ENCODE measurements at regions not wholly inside any gene's neighbourhood (a gene's known extent, or its start where the extent isn't known, plus 50 kb on each side); places are given as distances from the start of the nearest gene placed in this dataset.

GRCh38 chr1:79457562-79458224 lies 451.2 kb upstream of the ADGRL4 start:
- Histone ChIP-seq H3K36me3 (ENCODE audit: control insufficient read depth in 2 of 2, insufficient read depth in 2 of 2, low read length in 1 of 2) (no peaks in the 10 kb centered on the region), H3K27ac (ENCODE audit: low read depth in 2 of 2, low read length in 1 of 2) (no peak overlapping the region), H3K4me3 (ENCODE audit: low read depth in 1 of 2, low read length in 2 of 2) (no peak overlapping the region), H3K27me3 (ENCODE audit: control insufficient read depth in 1 of 2, insufficient read depth in 2 of 2, low read length in 2 of 2) (no peaks in the 10 kb centered on the region), H3K4me1 (ENCODE audit: control insufficient read depth in 2 of 2, insufficient read depth in 2 of 2, low read length in 1 of 2) (no peaks in the 10 kb centered on the region), H3K9me3 (ENCODE audit: control insufficient read depth in 2 of 2, insufficient read depth in 1 of 2, low read depth in 1 of 2, low read length in 1 of 2) (peaks cover 2 to 3% of the 10 kb centered on the region in 2 donors)
- 64 to 70% methylated on average over 5 of the region's 5 CpGs for WGBS, 2 donors

- no peaks in the 10 kb centered on the region for H3K36me3 ChIP-seq (ENCODE audit: control insufficient read depth in 2 of 2, insufficient read depth in 2 of 2, low read length in 1 of 2)
- WGBS, 2 donors, result 76 to 79% methylated on average over 2 of the region's 2 CpGs
- no peaks in the 10 kb centered on the region for H3K4me1 ChIP-seq (ENCODE audit: control insufficient read depth in 2 of 2, insufficient read depth in 2 of 2, low read length in 1 of 2)
- H3K27me3 ChIP-seq (ENCODE audit: control insufficient read depth in 1 of 2, insufficient read depth in 2 of 2, low read length in 2 of 2), result no peaks in the 10 kb centered on the region
- no peak overlapping the region for H3K4me3 ChIP-seq (ENCODE audit: low read depth in 1 of 2, low read length in 2 of 2)
- no peak overlapping the region for H3K27ac ChIP-seq (ENCODE audit: low read depth in 2 of 2, low read length in 1 of 2)
- H3K9me3 ChIP-seq (ENCODE audit: control insufficient read depth in 2 of 2, insufficient read depth in 1 of 2, low read depth in 1 of 2, low read length in 1 of 2), result no peaks in the 10 kb centered on the region
These were observed 441.9 kb upstream of the ADGRL4 start for GRCh38 chr1:79448426-79448825.

DNA sequence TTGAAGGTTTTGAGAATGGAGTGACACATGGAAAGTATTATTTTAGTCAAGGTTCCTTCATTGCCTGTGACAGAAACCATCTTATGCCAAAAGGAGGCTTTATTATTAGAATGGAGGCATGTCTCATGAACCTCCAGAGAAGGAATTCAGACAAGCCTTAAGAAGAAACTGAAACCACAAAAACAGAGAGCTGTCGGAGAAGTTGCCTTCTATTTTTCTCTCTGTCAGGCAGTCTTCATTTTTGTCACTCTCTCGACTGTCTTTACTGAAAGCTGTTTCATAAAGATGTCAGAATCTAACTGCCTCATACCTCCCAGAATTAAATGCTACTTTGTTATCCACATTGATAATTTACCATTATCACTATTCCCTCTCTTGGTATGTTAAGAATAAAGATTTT lies 434.7 kb upstream of the ADGRL4 start:
- no peak overlapping the region for H3K27ac ChIP-seq (ENCODE audit: low read depth in 2 of 2, low read length in 1 of 2)
- H3K4me3 ChIP-seq (ENCODE audit: low read depth in 1 of 2, low read length in 2 of 2), result no peak overlapping the region
- H3K9me3 ChIP-seq (ENCODE audit: control insufficient read depth in 2 of 2, insufficient read depth in 1 of 2, low read depth in 1 of 2, low read length in 1 of 2), result peaks cover 0 to 2% of the 10 kb centered on the region in 2 donors
- H3K4me1 ChIP-seq (ENCODE audit: control insufficient read depth in 2 of 2, insufficient read depth in 2 of 2, low read length in 1 of 2), result no peaks in the 10 kb centered on the region
- WGBS, 2 donors, result 73 to 79% methylated on average over 2 of the region's 2 CpGs
- H3K36me3 ChIP-seq (ENCODE audit: control insufficient read depth in 2 of 2, insufficient read depth in 2 of 2, low read length in 1 of 2), result no peaks in the 10 kb centered on the region
- no peaks in the 10 kb centered on the region for H3K27me3 ChIP-seq (ENCODE audit: control insufficient read depth in 1 of 2, insufficient read depth in 2 of 2, low read length in 2 of 2)

DNA sequence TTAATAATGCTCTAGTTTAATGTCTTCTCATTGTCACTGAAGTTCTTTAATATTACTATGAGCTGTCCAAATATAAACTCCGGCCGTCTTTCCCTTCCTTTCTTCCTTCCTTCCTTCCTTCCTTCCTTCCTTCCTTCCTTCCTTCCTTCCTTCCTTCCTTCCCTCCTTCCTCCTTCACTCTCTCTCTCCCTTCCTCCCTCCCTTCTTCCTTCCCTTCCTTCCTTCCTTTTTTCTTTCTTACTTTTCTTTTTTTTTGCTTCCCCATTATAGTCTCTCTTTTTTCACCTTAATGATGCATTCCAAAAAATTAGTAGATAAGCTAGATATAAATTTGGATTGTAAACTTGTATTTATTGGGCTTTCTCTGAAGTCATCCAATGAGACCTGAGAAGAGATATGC lies 431.0 kb upstream of the ADGRL4 start:
- Histone ChIP-seq H3K4me1 (ENCODE audit: control insufficient read depth in 2 of 2, insufficient read depth in 2 of 2, low read length in 1 of 2) (no peaks in the 10 kb centered on the region), H3K27me3 (ENCODE audit: control insufficient read depth in 1 of 2, insufficient read depth in 2 of 2, low read length in 2 of 2) (no peaks in the 10 kb centered on the region), H3K27ac (ENCODE audit: low read depth in 2 of 2, low read length in 1 of 2) (no peak overlapping the region), H3K4me3 (ENCODE audit: low read depth in 1 of 2, low read length in 2 of 2) (no peak overlapping the region), H3K9me3 (ENCODE audit: control insufficient read depth in 2 of 2, insufficient read depth in 1 of 2, low read depth in 1 of 2, low read length in 1 of 2) (no peaks in the 10 kb centered on the region), H3K36me3 (ENCODE audit: control insufficient read depth in 2 of 2, insufficient read depth in 2 of 2, low read length in 1 of 2) (no peaks in the 10 kb centered on the region)
- 69 to 77% methylated on average over 2 of the region's 2 CpGs for WGBS, 2 donors

DNA sequence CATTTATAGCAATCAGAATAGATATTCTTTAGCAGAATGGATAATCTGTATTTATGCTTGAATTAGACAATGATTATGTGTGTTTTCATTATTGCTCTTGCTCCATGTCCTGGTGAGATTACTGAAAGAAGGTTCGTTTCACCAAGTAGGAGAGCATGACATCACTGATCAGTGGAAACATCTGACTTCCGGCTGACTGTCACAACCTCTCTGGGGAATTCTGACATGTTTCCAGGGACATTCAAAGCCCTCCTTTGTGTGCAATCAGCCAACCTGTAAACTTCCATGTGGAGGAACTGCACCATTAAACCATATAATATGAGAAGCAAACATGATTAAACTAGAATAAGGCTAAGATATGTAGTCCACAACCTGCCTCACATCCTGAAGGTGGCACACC lies 424.8 kb upstream of the ADGRL4 start:
- no peak overlapping the region for H3K27ac ChIP-seq (ENCODE audit: low read depth in 2 of 2, low read length in 1 of 2)
- H3K9me3 ChIP-seq (ENCODE audit: control insufficient read depth in 2 of 2, insufficient read depth in 1 of 2, low read depth in 1 of 2, low read length in 1 of 2), result no peaks in the 10 kb centered on the region
- 52 to 54% methylated on average over 2 of the region's 2 CpGs for WGBS, 2 donors
- H3K27me3 ChIP-seq (ENCODE audit: control insufficient read depth in 1 of 2, insufficient read depth in 2 of 2, low read length in 2 of 2), result no peaks in the 10 kb centered on the region
- no peaks in the 10 kb centered on the region for H3K4me1 ChIP-seq (ENCODE audit: control insufficient read depth in 2 of 2, insufficient read depth in 2 of 2, low read length in 1 of 2)
- H3K4me3 ChIP-seq (ENCODE audit: low read depth in 1 of 2, low read length in 2 of 2), result no peak overlapping the region
- H3K36me3 ChIP-seq (ENCODE audit: control insufficient read depth in 2 of 2, insufficient read depth in 2 of 2, low read length in 1 of 2), result no peaks in the 10 kb centered on the region

GRCh38 chr1:79430437-79430836 lies 423.9 kb upstream of the ADGRL4 start:
- WGBS, 2 donors, result 74 to 81% methylated on average over 11 of the region's 11 CpGs
- H3K36me3 ChIP-seq (ENCODE audit: control insufficient read depth in 2 of 2, insufficient read depth in 2 of 2, low read length in 1 of 2), result no peaks in the 10 kb centered on the region
- H3K27me3 ChIP-seq (ENCODE audit: control insufficient read depth in 1 of 2, insufficient read depth in 2 of 2, low read length in 2 of 2), result no peaks in the 10 kb centered on the region
- no peaks in the 10 kb centered on the region for H3K4me1 ChIP-seq (ENCODE audit: control insufficient read depth in 2 of 2, insufficient read depth in 2 of 2, low read length in 1 of 2)
- no peaks in the 10 kb centered on the region for H3K9me3 ChIP-seq (ENCODE audit: control insufficient read depth in 2 of 2, insufficient read depth in 1 of 2, low read depth in 1 of 2, low read length in 1 of 2)
- no peak overlapping the region for H3K27ac ChIP-seq (ENCODE audit: low read depth in 2 of 2, low read length in 1 of 2)
- H3K4me3 ChIP-seq (ENCODE audit: low read depth in 1 of 2, low read length in 2 of 2), result no peak overlapping the region

GRCh38 chr1:79422726-79423125 lies 416.2 kb upstream of the ADGRL4 start:
- H3K4me3 ChIP-seq (ENCODE audit: low read depth in 1 of 2, low read length in 2 of 2), result no peak overlapping the region
- H3K36me3 ChIP-seq (ENCODE audit: control insufficient read depth in 2 of 2, insufficient read depth in 2 of 2, low read length in 1 of 2), result no peaks in the 10 kb centered on the region
- H3K27me3 ChIP-seq (ENCODE audit: control insufficient read depth in 1 of 2, insufficient read depth in 2 of 2, low read length in 2 of 2), result no peaks in the 10 kb centered on the region
- 71 to 77% methylated on average over 2 of the region's 2 CpGs for WGBS, 2 donors
- no peaks in the 10 kb centered on the region for H3K4me1 ChIP-seq (ENCODE audit: control insufficient read depth in 2 of 2, insufficient read depth in 2 of 2, low read length in 1 of 2)
- no peaks in the 10 kb centered on the region for H3K9me3 ChIP-seq (ENCODE audit: control insufficient read depth in 2 of 2, insufficient read depth in 1 of 2, low read depth in 1 of 2, low read length in 1 of 2)
- H3K27ac ChIP-seq (ENCODE audit: low read depth in 2 of 2, low read length in 1 of 2), result no peak overlapping the region

GRCh38 chr1:79398501-79398900 lies 392.0 kb upstream of the ADGRL4 start:
- Histone ChIP-seq H3K27ac (ENCODE audit: low read depth in 2 of 2, low read length in 1 of 2) (no peak overlapping the region), H3K4me3 (ENCODE audit: low read depth in 1 of 2, low read length in 2 of 2) (no peak overlapping the region), H3K4me1 (ENCODE audit: control insufficient read depth in 2 of 2, insufficient read depth in 2 of 2, low read length in 1 of 2) (no peaks in the 10 kb centered on the region), H3K36me3 (ENCODE audit: control insufficient read depth in 2 of 2, insufficient read depth in 2 of 2, low read length in 1 of 2) (no peaks in the 10 kb centered on the region), H3K9me3 (ENCODE audit: control insufficient read depth in 2 of 2, insufficient read depth in 1 of 2, low read depth in 1 of 2, low read length in 1 of 2) (no peaks in the 10 kb centered on the region), H3K27me3 (ENCODE audit: control insufficient read depth in 1 of 2, insufficient read depth in 2 of 2, low read length in 2 of 2) (no peaks in the 10 kb centered on the region)
- 81 to 88% methylated on average over 2 of the region's 2 CpGs for WGBS, 2 donors

DNA sequence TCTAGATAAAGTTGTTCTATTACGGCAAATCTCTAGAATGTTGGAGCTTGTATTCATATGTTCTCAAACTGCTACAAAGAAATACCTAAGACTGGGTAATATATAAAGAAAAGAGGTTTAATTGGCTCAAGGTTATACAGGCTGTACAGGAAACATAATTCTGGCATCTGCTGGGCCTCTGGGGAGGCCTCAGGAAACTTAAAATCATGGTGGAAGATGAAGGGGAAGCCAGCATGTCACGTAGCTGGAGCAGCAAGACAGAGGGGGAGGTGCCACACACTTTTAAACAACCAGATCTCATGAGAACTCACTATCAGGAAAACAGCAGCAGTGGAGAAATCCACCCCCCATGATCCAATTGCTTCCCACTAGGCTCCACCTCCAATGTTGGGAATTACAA lies 390.4 kb upstream of the ADGRL4 start:
- Histone ChIP-seq H3K27me3 (ENCODE audit: control insufficient read depth in 1 of 2, insufficient read depth in 2 of 2, low read length in 2 of 2) (no peaks in the 10 kb centered on the region), H3K4me1 (ENCODE audit: control insufficient read depth in 2 of 2, insufficient read depth in 2 of 2, low read length in 1 of 2) (no peaks in the 10 kb centered on the region), H3K9me3 (ENCODE audit: control insufficient read depth in 2 of 2, insufficient read depth in 1 of 2, low read depth in 1 of 2, low read length in 1 of 2) (no peaks in the 10 kb centered on the region), H3K27ac (ENCODE audit: low read depth in 2 of 2, low read length in 1 of 2) (no peak overlapping the region), H3K36me3 (ENCODE audit: control insufficient read depth in 2 of 2, insufficient read depth in 2 of 2, low read length in 1 of 2) (no peaks in the 10 kb centered on the region), H3K4me3 (ENCODE audit: low read depth in 1 of 2, low read length in 2 of 2) (no peak overlapping the region)
- WGBS, 2 donors, result 76 to 83% methylated on average over 2 of the region's 2 CpGs

- Histone ChIP-seq H3K4me3 (ENCODE audit: low read depth in 1 of 2, low read length in 2 of 2) (no peak overlapping the region), H3K4me1 (ENCODE audit: control insufficient read depth in 2 of 2, insufficient read depth in 2 of 2, low read length in 1 of 2) (no peaks in the 10 kb centered on the region), H3K36me3 (ENCODE audit: control insufficient read depth in 2 of 2, insufficient read depth in 2 of 2, low read length in 1 of 2) (no peaks in the 10 kb centered on the region), H3K27me3 (ENCODE audit: control insufficient read depth in 1 of 2, insufficient read depth in 2 of 2, low read length in 2 of 2) (no peaks in the 10 kb centered on the region), H3K27ac (ENCODE audit: low read depth in 2 of 2, low read length in 1 of 2) (no peak overlapping the region), H3K9me3 (ENCODE audit: control insufficient read depth in 2 of 2, insufficient read depth in 1 of 2, low read depth in 1 of 2, low read length in 1 of 2) (no peaks in the 10 kb centered on the region)
- 78 to 84% methylated on average over 3 of the region's 3 CpGs for WGBS, 2 donors
These were observed 382.3 kb upstream of the ADGRL4 start for GRCh38 chr1:79388694-79389361.

Measured in esophagus (tissue), 2 donors.